Neural progenitor cell (in vitro differentiated cells): ENCODE measurements at regions not wholly inside any gene's neighbourhood (a gene's known extent, or its start where the extent isn't known, plus 50 kb on each side); places are given as distances from the start of the nearest gene placed in this dataset.

Experiments used
- DNase-seq: peaks from one replicate; pipeline ENCODE4 v3.0.0-alpha.2; 2016; ENCODE audit warnings: low spot score
- H2AFZ ChIP-seq: fragments of 200-600 bp; sonication (generic); replicated peaks from 2 replicates; pipeline ENCODE4 v1.6.1; 2016; ENCODE audit warnings: antibody characterized with exemption
- H3F3A ChIP-seq: fragments of 200-600 bp; sonication (generic); 2 replicates; pipeline ENCODE4 v1.6.1; 2016; ENCODE audit warnings: antibody characterized with exemption, low read depth
- H3K27ac ChIP-seq: fragments of 200-600 bp; sonication (generic); 2 replicates; pipeline ENCODE4 v1.5.1; 2016; ENCODE audit warnings: mild to moderate bottlenecking
- H3K27me3 ChIP-seq: fragments of 200-600 bp; sonication (generic); 2 replicates; pipeline ENCODE4 v1.6.1; 2016; ENCODE audit warnings: mild to moderate bottlenecking, moderate library complexity
- H3K36me3 ChIP-seq: fragments of 200-600 bp; sonication (generic); 2 replicates; pipeline ENCODE4 v1.5.1; 2016
- H3K4me1 ChIP-seq: fragments of 200-600 bp; sonication (generic); 2 replicates; pipeline ENCODE4 v1.6.1; 2016; ENCODE audit warnings: mixed run types
- H3K4me2 ChIP-seq: fragments of 200-600 bp; sonication (generic); 2 replicates; pipeline ENCODE4 v1.6.1; 2016
- H3K4me3 ChIP-seq: fragments of 200-600 bp; sonication (generic); 2 replicates; pipeline ENCODE4 v1.5.1; 2016
- H3K79me2 ChIP-seq: fragments of 200-600 bp; sonication (generic); 2 replicates; pipeline ENCODE4 v1.6.1; 2016; ENCODE audit warnings: low read depth
- H3K9ac ChIP-seq: fragments of 200-600 bp; sonication (generic); 2 replicates; pipeline ENCODE4 v1.6.1; 2016
- H3K9me3 ChIP-seq: fragments of 200-600 bp; sonication (generic); 2 replicates; pipeline ENCODE4 v1.5.1; 2016; ENCODE audit warnings: low read depth
- H4K20me1 ChIP-seq: fragments of 200-600 bp; sonication (generic); 2 replicates; pipeline ENCODE4 v1.6.1; 2016; ENCODE audit warnings: low read depth
- H3K27ac Mint-ChIP-seq: 3 replicates; pipeline ENCODE4 v1.8.0; 2021; ENCODE audit warnings: mixed read lengths
- H3K27me3 Mint-ChIP-seq: 2 replicates; pipeline ENCODE4 v1.8.0; 2022; ENCODE audit warnings: low read depth, mild to moderate bottlenecking, inconsistent platforms, moderate library complexity, mixed read lengths; ENCODE audit not compliant: insufficient read depth
- H3K36me3 Mint-ChIP-seq: 3 replicates; pipeline ENCODE4 v1.8.0; 2021; ENCODE audit warnings: mixed read lengths
- H3K4me1 Mint-ChIP-seq: 3 replicates; pipeline ENCODE4 v1.8.0; 2021; ENCODE audit warnings: mixed read lengths
- H3K4me3 Mint-ChIP-seq: 3 replicates; pipeline ENCODE4 v1.8.0; 2021; ENCODE audit warnings: mild to moderate bottlenecking, moderate library complexity, mixed read lengths
- H3K9me3 Mint-ChIP-seq: 3 replicates; pipeline ENCODE4 v1.8.0; 2020; ENCODE audit warnings: mixed read lengths
- EZH2 ChIP-seq: fragments of 200-600 bp; sonication (generic); IDR thresholded peaks from 2 replicates; pipeline ENCODE4 v1.6.1; 2017; ENCODE audit warnings: antibody characterized with exemption, mild to moderate bottlenecking, moderate library complexity
- EZH2phosphoT487 ChIP-seq: fragments of 200-600 bp; sonication (generic); IDR thresholded peaks from 2 replicates; pipeline ENCODE4 v1.6.1; 2017; ENCODE audit warnings: antibody characterized with exemption
- TF ChIP-seq, protein P1 (sequence below): fragments of 200-600 bp; sonication (generic); IDR thresholded peaks from 2 replicates; pipeline ENCODE4 v1.5.1; 2017; ENCODE audit warnings: antibody characterized with exemption, mild to moderate bottlenecking

DNA sequence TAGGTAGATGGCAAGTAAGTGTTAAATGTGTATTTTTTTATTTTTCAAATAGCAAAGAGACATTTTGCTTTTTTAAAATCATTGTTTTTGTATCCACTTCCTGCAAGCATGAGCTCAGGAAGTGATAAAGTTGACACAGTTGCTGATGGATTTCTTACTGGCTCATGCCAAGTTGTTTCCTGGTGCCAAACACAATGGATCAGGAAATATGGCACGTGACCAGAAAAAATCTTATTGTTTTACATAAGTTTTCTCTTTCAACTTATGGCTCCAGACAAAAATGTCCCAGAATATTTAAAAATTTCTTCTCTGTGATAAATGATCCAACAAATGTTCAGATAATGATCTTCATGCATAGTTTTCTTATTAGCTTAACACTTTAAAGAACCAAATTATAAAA lies 1279.1 kb upstream of the FLRT2 start:
- H3K79me2 ChIP-seq = no peaks in the 10 kb centered on the region
- H3K4me2 ChIP-seq = no peak overlapping the region
- H3K9ac ChIP-seq = no peak overlapping the region

DNA sequence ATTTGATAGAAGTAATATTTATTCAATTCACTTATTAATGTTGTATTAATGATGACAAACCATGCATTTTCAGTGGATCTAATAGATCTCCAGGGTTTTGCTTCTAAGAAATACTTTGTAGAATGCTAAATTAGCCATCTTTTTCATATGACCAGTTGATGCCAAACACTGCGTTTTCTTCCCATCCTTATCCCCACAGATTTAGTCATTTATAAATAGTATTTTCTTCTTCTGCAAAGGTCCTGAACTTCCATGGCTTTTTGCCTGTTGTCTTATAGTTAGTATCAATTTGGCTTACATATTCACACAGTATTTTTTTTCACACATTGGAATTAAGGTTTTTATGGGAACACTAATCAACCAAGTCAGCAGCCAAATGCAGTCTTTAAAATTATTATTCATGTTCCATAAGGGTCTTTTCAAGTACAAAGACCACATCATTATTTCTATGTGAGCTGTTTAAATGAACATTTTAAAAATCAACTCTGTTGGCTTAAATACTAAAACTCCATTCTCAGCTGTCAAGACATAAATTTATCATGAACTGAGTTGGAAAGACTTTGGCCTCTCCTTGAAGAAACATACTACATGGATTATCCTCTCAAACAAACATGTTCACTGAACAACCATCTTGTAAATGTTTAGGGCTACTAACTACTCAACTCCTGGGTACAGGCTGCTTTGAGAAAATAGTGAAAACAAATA lies 1278.4 kb upstream of the FLRT2 start:
- no peaks in the 10 kb centered on the region for H3K9me3 Mint-ChIP-seq
- Histone ChIP-seq H4K20me1 (no peaks in the 10 kb centered on the region), H3K9me3 (no peaks in the 10 kb centered on the region), H3K4me2 (no peak overlapping the region), H3K4me1 (peaks cover 42% of the 10 kb centered on the region), H3K9ac (no peak overlapping the region), H3K79me2 (no peaks in the 10 kb centered on the region), H3K27me3 (no peaks in the 10 kb centered on the region), H3K27ac (no peak overlapping the region), H3K36me3 (no peaks in the 10 kb centered on the region), H3F3A (peaks cover 27% of the 10 kb centered on the region), H3K4me3 (no peak overlapping the region), H2AFZ (no peak overlapping the region)
- H3K4me3 Mint-ChIP-seq = no peak overlapping the region
- peaks cover 2% of the 10 kb centered on the region for H3K36me3 Mint-ChIP-seq
- TF ChIP-seq, protein P1, sequence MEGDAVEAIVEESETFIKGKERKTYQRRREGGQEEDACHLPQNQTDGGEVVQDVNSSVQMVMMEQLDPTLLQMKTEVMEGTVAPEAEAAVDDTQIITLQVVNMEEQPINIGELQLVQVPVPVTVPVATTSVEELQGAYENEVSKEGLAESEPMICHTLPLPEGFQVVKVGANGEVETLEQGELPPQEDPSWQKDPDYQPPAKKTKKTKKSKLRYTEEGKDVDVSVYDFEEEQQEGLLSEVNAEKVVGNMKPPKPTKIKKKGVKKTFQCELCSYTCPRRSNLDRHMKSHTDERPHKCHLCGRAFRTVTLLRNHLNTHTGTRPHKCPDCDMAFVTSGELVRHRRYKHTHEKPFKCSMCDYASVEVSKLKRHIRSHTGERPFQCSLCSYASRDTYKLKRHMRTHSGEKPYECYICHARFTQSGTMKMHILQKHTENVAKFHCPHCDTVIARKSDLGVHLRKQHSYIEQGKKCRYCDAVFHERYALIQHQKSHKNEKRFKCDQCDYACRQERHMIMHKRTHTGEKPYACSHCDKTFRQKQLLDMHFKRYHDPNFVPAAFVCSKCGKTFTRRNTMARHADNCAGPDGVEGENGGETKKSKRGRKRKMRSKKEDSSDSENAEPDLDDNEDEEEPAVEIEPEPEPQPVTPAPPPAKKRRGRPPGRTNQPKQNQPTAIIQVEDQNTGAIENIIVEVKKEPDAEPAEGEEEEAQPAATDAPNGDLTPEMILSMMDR = no peak
- no peak for TF ChIP-seq EZH2
- no peak for TF ChIP-seq EZH2phosphoT487
- H3K4me1 Mint-ChIP-seq = peaks cover 36% of the 10 kb centered on the region
- no peak overlapping the region for H3K27ac Mint-ChIP-seq
- no peaks in the 10 kb centered on the region for H3K27me3 Mint-ChIP-seq
- no peak for DNase-seq

More for the DNA sequence above, 1279.1 kb upstream of the FLRT2 start:
- no peaks in the 10 kb centered on the region for H4K20me1 ChIP-seq
- peaks cover 21% of the 10 kb centered on the region for H3F3A ChIP-seq
- H3K27ac ChIP-seq = no peak overlapping the region
- peaks cover 30% of the 10 kb centered on the region for H3K4me1 Mint-ChIP-seq
- H3K27me3 Mint-ChIP-seq = no peaks in the 10 kb centered on the region
- no peak for DNase-seq
- no peak overlapping the region for H3K4me3 Mint-ChIP-seq
- no peak overlapping the region for H3K4me3 ChIP-seq
- TF ChIP-seq EZH2phosphoT487 (no peak), EZH2 (no peak)
- TF ChIP-seq, protein P1 = no peak
- no peaks in the 10 kb centered on the region for H3K27me3 ChIP-seq
- peaks cover 35% of the 10 kb centered on the region for H3K4me1 ChIP-seq
- no peak overlapping the region for H2AFZ ChIP-seq
- no peak overlapping the region for H3K27ac Mint-ChIP-seq
- no peaks in the 10 kb centered on the region for H3K9me3 ChIP-seq
- no peaks in the 10 kb centered on the region for H3K9me3 Mint-ChIP-seq
- H3K36me3 Mint-ChIP-seq = peaks cover 2% of the 10 kb centered on the region
- H3K36me3 ChIP-seq = no peaks in the 10 kb centered on the region

DNA sequence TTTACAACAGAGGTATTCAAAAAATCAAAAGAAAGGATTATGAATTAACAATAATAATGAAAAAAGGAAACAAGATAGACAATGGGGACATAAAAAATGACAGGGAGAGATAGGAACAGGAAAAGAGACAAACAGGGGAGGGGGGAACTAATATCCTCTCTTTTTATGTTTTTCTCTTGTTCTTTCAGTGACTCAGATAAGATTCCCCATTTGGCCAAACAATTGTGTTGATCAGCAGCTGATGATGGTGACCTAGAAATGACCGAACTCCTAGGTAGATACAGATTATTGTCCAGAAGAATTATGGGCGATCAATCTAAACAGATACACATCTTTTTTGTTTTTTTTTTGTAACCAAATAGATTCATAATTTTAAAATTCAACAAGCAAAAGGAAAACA lies 1277.2 kb upstream of the FLRT2 start:
- peak overlapping the region; percentile 56 for H3K4me2 ChIP-seq
- Mint-ChIP-seq H3K9me3 (no peaks in the 10 kb centered on the region), H3K4me3 (no peak overlapping the region), H3K27ac (no peak overlapping the region), H3K4me1 (peaks cover 38% of the 10 kb centered on the region), H3K27me3 (no peaks in the 10 kb centered on the region), H3K36me3 (peaks cover 2% of the 10 kb centered on the region)
- no peaks in the 10 kb centered on the region for H3K9me3 ChIP-seq
- H3K36me3 ChIP-seq = no peaks in the 10 kb centered on the region
- no peak overlapping the region for H2AFZ ChIP-seq
- H3K27me3 ChIP-seq = no peaks in the 10 kb centered on the region
- H3K4me3 ChIP-seq = no peak overlapping the region
- H3F3A ChIP-seq = peaks cover 28% of the 10 kb centered on the region
- TF ChIP-seq EZH2 (no peak), EZH2phosphoT487 (no peak)
- TF ChIP-seq, protein P1 = no peak
- H3K9ac ChIP-seq = no peak overlapping the region
- no peak for DNase-seq
- H3K4me1 ChIP-seq = peaks cover 51% of the 10 kb centered on the region
- peak overlapping the region; percentile 99 for H3K27ac ChIP-seq
- H3K79me2 ChIP-seq = no peaks in the 10 kb centered on the region
- no peaks in the 10 kb centered on the region for H4K20me1 ChIP-seq
